PFSK-1 (cell line): ENCODE measurements at regions not wholly inside any gene's neighbourhood (a gene's known extent, or its start where the extent isn't known, plus 50 kb on each side); places are given as distances from the start of the nearest gene placed in this dataset.

ENCODE experiments used
- FOXP2 ChIP-seq: optimal IDR thresholded peaks from 2 replicates; pipeline ENCODE3; 2011; ENCODE audit warnings: borderline replicate concordance, control low read depth, inconsistent platforms; ENCODE audit not compliant: insufficient read depth; ENCODE audit errors: extremely low read length, extremely low read depth
- POLR2AphosphoS5 ChIP-seq: IDR thresholded peaks from 2 replicates; pipeline ENCODE4 v1.6.1; 2012; ENCODE audit warnings: low read depth, mild to moderate bottlenecking, control low read depth, low read length, moderate library complexity
- SIN3A ChIP-seq: IDR thresholded peaks from 2 replicates; pipeline ENCODE4 v1.6.1; 2012; ENCODE audit warnings: mild to moderate bottlenecking, low read length, moderate library complexity, borderline replicate concordance; ENCODE audit not compliant: insufficient read depth
- TAF1 ChIP-seq: IDR thresholded peaks from 2 replicates; pipeline ENCODE4 v1.6.1; 2012; ENCODE audit warnings: low read length, control low read depth, borderline replicate concordance; ENCODE audit not compliant: insufficient read depth
- TF ChIP-seq, protein P1 (sequence below), 2 experiments: IDR thresholded peaks; 2 replicates each; pipeline versions ENCODE4 v1.6.1 to v1.8.0; 2011 to 2012; ENCODE audit warnings: low read depth in 2 of 2, low read length in 2 of 2, control low read depth in 1 of 2, inconsistent platforms in 1 of 2, mild to moderate bottlenecking in 1 of 2, moderate library complexity in 1 of 2; ENCODE audit not compliant: insufficient read depth in 1 of 2

DNA sequence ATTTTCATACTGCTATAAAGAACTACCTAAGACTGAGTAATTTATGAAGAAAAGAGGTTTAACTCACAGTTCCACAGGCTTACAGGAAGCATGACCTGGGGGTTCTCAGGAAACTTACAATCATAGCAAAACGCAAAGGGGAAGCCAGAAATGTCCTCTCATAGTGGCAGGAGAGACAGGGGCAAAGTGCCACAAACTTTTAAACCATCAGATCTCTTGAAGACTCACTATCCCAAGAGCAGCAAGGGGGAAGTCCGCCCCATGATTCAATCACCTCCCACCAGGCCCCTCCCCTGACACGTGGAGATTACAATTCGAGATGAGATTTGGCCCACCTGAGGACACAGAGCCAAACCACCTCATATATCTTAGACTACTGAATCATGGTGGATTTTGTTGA is 198.7 kb downstream of the KCTD12 start:
- TF ChIP-seq POLR2AphosphoS5 (no peak), TAF1 (no peak), SIN3A (no peak), FOXP2 (no peak)
- TF ChIP-seq, protein P1, sequence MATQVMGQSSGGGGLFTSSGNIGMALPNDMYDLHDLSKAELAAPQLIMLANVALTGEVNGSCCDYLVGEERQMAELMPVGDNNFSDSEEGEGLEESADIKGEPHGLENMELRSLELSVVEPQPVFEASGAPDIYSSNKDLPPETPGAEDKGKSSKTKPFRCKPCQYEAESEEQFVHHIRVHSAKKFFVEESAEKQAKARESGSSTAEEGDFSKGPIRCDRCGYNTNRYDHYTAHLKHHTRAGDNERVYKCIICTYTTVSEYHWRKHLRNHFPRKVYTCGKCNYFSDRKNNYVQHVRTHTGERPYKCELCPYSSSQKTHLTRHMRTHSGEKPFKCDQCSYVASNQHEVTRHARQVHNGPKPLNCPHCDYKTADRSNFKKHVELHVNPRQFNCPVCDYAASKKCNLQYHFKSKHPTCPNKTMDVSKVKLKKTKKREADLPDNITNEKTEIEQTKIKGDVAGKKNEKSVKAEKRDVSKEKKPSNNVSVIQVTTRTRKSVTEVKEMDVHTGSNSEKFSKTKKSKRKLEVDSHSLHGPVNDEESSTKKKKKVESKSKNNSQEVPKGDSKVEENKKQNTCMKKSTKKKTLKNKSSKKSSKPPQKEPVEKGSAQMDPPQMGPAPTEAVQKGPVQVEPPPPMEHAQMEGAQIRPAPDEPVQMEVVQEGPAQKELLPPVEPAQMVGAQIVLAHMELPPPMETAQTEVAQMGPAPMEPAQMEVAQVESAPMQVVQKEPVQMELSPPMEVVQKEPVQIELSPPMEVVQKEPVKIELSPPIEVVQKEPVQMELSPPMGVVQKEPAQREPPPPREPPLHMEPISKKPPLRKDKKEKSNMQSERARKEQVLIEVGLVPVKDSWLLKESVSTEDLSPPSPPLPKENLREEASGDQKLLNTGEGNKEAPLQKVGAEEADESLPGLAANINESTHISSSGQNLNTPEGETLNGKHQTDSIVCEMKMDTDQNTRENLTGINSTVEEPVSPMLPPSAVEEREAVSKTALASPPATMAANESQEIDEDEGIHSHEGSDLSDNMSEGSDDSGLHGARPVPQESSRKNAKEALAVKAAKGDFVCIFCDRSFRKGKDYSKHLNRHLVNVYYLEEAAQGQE (IDR thresholded peaks at IDR 0.05; ENCODE audit: insufficient read depth in 1 of 2, low read depth in 2 of 2, low read length in 2 of 2) = no peak

DNA sequence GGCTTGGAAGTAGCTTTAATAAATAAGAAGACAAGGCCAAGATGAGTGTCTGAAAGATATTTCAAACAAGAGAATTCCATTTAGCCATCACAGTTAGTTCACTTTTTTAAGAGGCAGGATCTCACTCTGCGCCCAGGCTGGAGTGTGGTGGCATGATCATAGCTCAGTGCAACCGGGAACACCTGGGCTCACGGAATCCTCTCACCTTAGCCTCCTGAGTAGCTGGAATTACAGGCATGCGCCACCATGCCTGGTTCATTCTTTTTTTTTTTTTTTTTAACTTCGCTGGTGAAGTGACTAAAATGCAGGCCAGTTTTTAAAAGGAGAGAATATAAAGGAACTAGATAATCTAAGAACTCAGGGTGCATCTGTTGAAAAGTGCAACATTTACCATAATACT is 200.3 kb downstream of the KCTD12 start:
- TF ChIP-seq TAF1 (no peak), POLR2AphosphoS5 (no peak), SIN3A (no peak), FOXP2 (no peak)

DNA sequence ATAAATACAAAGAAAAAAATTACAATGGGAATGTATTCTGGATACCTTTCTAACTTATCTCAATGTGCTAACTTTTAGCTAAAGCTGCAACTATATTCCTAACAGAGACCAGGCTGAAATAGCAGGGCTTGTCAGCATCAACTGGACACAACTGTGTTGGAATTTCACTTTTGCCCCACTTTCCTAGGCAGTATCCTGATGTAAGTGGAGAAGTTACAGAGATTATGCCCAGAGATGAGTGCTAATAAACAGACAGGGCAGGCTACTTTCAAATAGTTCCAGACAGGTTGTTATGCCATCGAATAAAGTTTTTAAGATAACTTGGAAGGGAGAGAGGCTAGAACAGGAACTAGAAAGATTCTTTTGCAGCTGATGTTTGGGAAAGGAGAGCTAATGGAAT is 201.9 kb downstream of the KCTD12 start:
- TF ChIP-seq FOXP2 (no peak), SIN3A (no peak), TAF1 (no peak), POLR2AphosphoS5 (no peak)
- TF ChIP-seq, protein P1 (IDR thresholded peaks at IDR 0.05; ENCODE audit: insufficient read depth in 1 of 2, low read depth in 2 of 2, low read length in 2 of 2) = no peak

DNA sequence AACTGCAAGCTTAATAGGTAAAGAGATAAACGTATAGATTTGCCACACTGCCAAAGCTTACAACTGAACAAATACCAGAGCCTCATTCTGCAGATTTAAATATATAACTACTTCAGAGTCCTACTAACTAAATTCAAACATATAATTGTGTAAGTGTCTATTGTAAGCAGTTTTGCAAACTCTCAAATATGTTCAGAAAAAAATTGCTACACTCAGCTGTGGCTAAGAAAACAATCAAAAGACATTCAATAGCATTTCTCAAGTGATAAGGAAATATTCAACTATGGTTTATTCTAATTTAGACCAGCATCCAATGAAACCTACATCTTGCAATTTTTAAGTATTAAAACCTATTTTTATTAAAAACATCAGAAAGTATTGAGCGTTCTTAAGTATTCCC is 202.4 kb downstream of the KCTD12 start:
- no peak for TF ChIP-seq POLR2AphosphoS5

DNA sequence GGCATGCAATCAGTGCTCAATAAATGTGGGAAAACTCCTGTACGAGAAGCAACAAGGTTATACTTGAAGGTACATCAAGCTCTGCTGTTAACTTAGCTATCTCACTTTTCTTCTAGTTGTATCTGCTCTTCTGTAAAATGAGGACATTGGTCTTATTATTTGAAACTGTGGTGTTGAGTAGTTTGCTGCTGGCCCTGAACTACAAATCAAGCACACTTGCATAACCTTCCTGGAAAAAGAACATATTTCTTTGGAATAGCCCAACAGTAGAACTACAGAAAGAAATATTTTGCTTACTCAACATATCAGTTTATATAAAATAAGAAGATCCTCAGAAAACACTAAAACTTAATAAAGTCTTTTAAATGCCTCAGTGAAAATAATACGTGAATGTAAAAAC is 203.0 kb downstream of the KCTD12 start:
- TF ChIP-seq, protein P1 (IDR thresholded peaks at IDR 0.05; ENCODE audit: insufficient read depth in 1 of 2, low read depth in 2 of 2, low read length in 2 of 2) = no peak
- no peak for TF ChIP-seq FOXP2
- no peak for TF ChIP-seq POLR2AphosphoS5
- no peak for TF ChIP-seq TAF1
- TF ChIP-seq SIN3A = no peak

DNA sequence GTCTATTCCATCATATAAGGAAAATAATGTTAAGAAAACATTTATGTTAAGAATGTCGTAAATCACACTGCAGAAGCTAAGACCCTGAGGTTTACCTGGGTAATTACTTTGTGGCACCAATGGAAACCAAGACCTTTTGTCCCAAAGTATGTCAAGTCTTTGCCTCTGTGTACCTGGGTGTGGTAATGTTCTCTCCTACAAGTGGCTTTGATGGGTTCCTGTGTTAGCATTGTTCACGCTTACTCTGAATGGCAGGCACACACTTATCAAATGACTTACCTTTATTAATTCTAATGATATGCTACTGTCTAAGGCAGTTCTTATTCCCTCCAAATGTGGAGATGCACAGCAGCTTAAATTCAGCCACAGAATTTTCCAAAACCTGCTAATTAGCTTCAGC is 206.1 kb downstream of the KCTD12 start:
- TF ChIP-seq FOXP2 (no peak), SIN3A (no peak), POLR2AphosphoS5 (no peak), TAF1 (no peak)
- TF ChIP-seq, protein P1 (IDR thresholded peaks at IDR 0.05; ENCODE audit: insufficient read depth in 1 of 2, low read depth in 2 of 2, low read length in 2 of 2) = no peak
